Common myeloid progenitor, CD34-positive (primary cell): ENCODE measurements at regions not wholly inside any gene's neighbourhood (a gene's known extent, or its start where the extent isn't known, plus 50 kb on each side); places are given as distances from the start of the nearest gene placed in this dataset.
"Not testable (repeated sequence)": the region's sequence is repeated elsewhere in the genome, so short reads cannot be mapped to it uniquely, and the experiment has no call there.

Experiments used
- CTCF ChIA-PET: fragments of 350-600 bp; sonication (Branson Sonifier 250); formaldehyde crosslinking; loops from one replicate; lab custom pipeline; 2021; ENCODE audit warnings: antibody characterized with exemption; lab: Charles Lee
- POLR2A ChIA-PET: fragments of 350-600 bp; sonication (Branson Sonifier 250); formaldehyde crosslinking; loops from one replicate; lab custom pipeline; 2021; ENCODE audit warnings: antibody characterized with exemption; lab: Charles Lee
- DNase-seq, 3 donors: peaks; one replicate each; pipeline versions ENCODE4 v3.0.0 to v3.0.0-alpha.2; 2013
- H3K27ac ChIP-seq, 2 experiments: 1 replicate in 1 of 2; 2 replicates in 1 of 2; pipeline ENCODE4 v1.7.0; 2013; ENCODE audit warnings: inconsistent platforms in 2 of 2, low read length in 2 of 2, mild to moderate bottlenecking in 2 of 2, low read depth in 1 of 2, moderate library complexity in 1 of 2; ENCODE audit not compliant: severe bottlenecking in 2 of 2, insufficient read depth in 1 of 2, poor library complexity in 1 of 2
- H3K27me3 ChIP-seq, 5 experiments: replicated peaks in 2 of 5; 1 replicate in 3 of 5; 2 replicates in 2 of 5; pipeline versions ENCODE4 v1.6.1 to v1.7.0; 2013; ENCODE audit warnings: low read length in 4 of 5, mild to moderate bottlenecking in 2 of 5, moderate library complexity in 2 of 5, inconsistent platforms in 1 of 5; ENCODE audit not compliant: insufficient read depth in 5 of 5, control insufficient read depth in 4 of 5
- H3K36me3 ChIP-seq, 4 experiments: 1 replicate in 2 of 4; 2 replicates in 2 of 4; pipeline versions ENCODE4 v1.6.1 to v1.7.0; 2013; ENCODE audit warnings: low read length in 3 of 4, control low read depth in 1 of 4, mild to moderate bottlenecking in 1 of 4; ENCODE audit not compliant: control insufficient read depth in 4 of 4, insufficient read depth in 4 of 4
- H3K4me1 ChIP-seq, 4 experiments: 1 replicate in 3 of 4; 2 replicates in 1 of 4; pipeline versions ENCODE4 v1.6.1 to v1.7.1; 2013; ENCODE audit warnings: low read length in 3 of 4, mild to moderate bottlenecking in 3 of 4, control low read depth in 1 of 4, inconsistent platforms in 1 of 4, moderate library complexity in 1 of 4; ENCODE audit not compliant: control insufficient read depth in 4 of 4, insufficient read depth in 4 of 4; ENCODE audit errors: control extremely low read depth in 1 of 4
- H3K4me3 ChIP-seq, 7 experiments: 1 replicate in 4 of 7; 2 replicates in 3 of 7; pipeline versions ENCODE4 v1.5.1 to v1.7.0; 2013; ENCODE audit warnings: mild to moderate bottlenecking in 7 of 7, low read length in 6 of 7, moderate library complexity in 6 of 7, inconsistent platforms in 2 of 7, low read depth in 2 of 7, control low read depth in 1 of 7; ENCODE audit not compliant: insufficient read depth in 4 of 7, control insufficient read depth in 1 of 7; ENCODE audit errors: extremely low read depth in 1 of 7
- H3K9me3 ChIP-seq, 5 experiments: 1 replicate in 4 of 5; 2 replicates in 1 of 5; pipeline versions ENCODE4 v1.6.1 to v1.7.1; 2013; ENCODE audit warnings: low read length in 4 of 5, mild to moderate bottlenecking in 2 of 5, inconsistent platforms in 1 of 5, low read depth in 1 of 5, moderate library complexity in 1 of 5; ENCODE audit not compliant: control insufficient read depth in 4 of 5, insufficient read depth in 2 of 5; ENCODE audit errors: control extremely low read depth in 1 of 5
- WGBS: methylation state at CpG from one replicate; pipeline ENCODE4 v1.1.5; 2013; ENCODE audit not compliant: insufficient coverage; 5-methylcytosine and 5-hydroxymethylcytosine counted together

DNA sequence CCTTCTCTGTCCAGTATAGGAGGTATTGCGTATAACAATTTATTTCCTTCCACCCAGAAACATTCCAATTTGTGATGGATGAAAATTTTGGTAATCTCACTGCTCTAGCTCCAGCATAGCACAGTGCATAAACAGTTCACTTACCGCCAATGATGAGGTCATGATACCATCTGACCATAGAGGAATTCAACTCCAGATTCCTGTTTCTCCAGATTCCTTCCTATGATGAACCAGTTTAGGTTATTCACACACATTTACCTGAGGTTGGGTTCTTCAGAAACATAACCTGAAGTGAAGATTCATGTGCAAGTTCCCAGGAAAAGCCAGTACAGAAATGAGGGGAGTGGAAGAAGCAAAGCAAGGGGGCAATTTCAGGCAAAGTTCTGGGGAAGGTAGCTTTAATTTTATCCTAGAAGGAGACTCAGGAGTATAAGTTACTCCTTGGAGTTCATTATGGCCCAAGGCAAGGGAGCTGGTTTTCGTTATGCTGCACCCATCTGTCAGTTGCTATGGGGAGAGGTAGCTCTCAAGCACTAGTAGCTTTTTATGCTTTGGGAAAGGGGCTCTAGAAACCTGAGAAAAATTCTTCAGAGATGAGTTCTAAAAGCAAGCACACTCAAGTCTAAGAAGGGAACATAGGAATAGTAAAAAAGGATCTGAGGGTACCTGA, 121.6 kb downstream of the CASP12 start:
- Histone ChIP-seq H3K27me3 (no peaks in the 10 kb centered on the region), H3K36me3 (no peaks in the 10 kb centered on the region), H3K27ac (no peak overlapping the region), H3K9me3 (no peaks in the 10 kb centered on the region), H3K4me1 (no peaks in the 10 kb centered on the region), H3K4me3 (no peak overlapping the region)
- 100% methylated on average over 1 of the region's 3 CpGs for WGBS
- POLR2A ChIA-PET, result interaction anchor here (0.6 kb wide), 1 partner anchor 22 kb away, joined by 3 read pairs; no protein-coding TSS in a partner anchor
- DNase-seq, result no peak
- CTCF ChIA-PET, result no interaction called here

DNA sequence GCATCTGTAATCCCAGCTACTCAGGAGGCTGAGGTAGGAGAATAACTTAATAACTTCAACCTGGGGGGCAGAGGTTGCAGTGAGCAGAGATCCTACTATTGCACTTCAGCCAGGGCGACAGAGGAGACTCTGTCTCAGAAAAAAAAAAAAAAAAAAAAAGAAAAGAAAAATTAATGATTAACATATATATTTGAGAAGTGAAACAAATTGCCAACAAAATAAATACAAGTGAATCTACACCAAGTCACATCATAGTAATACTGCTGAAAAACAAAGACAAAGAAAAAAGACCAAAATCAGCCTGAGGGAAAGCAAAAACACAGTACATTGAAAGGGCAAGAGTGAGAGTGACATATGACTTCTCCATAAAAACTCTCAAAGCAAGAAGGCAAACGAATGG, 123.7 kb downstream of the CASP12 start:
- ChIA-PET POLR2A (no interaction called here), CTCF (no interaction called here)
- H3K27me3 ChIP-seq, result no peaks in the 10 kb centered on the region
- no peak overlapping the region for H3K4me3 ChIP-seq
- DNase-seq, result no peak
- H3K36me3 ChIP-seq, result no peaks in the 10 kb centered on the region
- no peaks in the 10 kb centered on the region for H3K4me1 ChIP-seq
- no peak overlapping the region for H3K27ac ChIP-seq
- no peaks in the 10 kb centered on the region for H3K9me3 ChIP-seq
- WGBS, result no CpG with 5 or more reads among the region's 2 CpGs

DNA sequence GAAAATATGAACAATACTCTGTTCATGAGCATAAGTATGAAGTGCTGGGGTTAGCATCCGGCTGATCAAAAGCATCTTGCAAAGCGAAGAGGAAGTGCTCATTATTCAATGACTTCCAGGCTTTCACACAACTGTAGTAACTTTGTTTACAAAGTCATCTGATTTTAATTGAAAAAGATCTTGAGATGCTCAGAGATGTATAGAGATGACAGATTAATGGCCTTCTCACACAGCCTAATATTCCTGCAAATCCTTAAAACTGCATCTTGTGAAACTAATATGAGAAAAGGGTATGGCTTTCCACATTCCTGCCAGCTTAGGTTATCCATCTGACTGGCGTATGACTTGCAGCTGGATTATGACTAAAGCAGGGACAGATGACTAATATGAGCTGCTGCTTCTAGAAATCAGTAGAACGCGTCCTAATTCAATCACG, 125.4 kb downstream of the CASP12 start:
- Histone ChIP-seq H3K36me3 (no peaks in the 10 kb centered on the region), H3K27ac (no peak overlapping the region), H3K9me3 (no peaks in the 10 kb centered on the region), H3K4me1 (no peaks in the 10 kb centered on the region), H3K27me3 (no peaks in the 10 kb centered on the region), H3K4me3 (no peak overlapping the region)
- DNase-seq, result peak in 2 of 3 donors; percentile 27 to 37
- ChIA-PET CTCF (no interaction called here), POLR2A (no interaction called here)
- WGBS, result no CpG with 5 or more reads among the region's 6 CpGs

DNA sequence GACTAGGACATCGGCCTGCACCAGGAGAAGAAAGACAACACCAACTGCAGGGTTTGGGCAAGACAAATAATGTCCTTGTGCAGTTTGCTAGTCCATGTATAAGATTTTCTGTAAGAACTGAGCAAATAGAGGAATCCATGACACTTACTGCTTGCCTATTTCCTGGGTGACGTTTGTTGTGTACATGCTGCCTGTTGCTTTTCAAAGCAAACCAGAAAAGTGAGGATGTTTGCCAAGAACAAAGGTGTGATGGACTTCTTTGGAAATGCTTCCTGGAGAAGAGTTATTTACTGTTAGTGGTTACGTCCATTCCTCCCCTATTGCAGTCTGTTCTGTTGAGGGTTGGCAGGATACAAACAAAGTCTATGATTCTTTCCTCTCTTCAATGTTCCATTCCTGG, 126.5 kb downstream of the CASP12 start:
- H3K27ac ChIP-seq, result no peak overlapping the region
- ChIA-PET POLR2A (no interaction called here), CTCF (no interaction called here)
- H3K9me3 ChIP-seq, result no peaks in the 10 kb centered on the region
- no peaks in the 10 kb centered on the region for H3K4me1 ChIP-seq
- no peaks in the 10 kb centered on the region for H3K36me3 ChIP-seq
- no peak for DNase-seq
- H3K27me3 ChIP-seq, result no peaks in the 10 kb centered on the region
- 95% methylated on average over 2 of the region's 3 CpGs for WGBS
- H3K4me3 ChIP-seq, result no peak overlapping the region

DNA sequence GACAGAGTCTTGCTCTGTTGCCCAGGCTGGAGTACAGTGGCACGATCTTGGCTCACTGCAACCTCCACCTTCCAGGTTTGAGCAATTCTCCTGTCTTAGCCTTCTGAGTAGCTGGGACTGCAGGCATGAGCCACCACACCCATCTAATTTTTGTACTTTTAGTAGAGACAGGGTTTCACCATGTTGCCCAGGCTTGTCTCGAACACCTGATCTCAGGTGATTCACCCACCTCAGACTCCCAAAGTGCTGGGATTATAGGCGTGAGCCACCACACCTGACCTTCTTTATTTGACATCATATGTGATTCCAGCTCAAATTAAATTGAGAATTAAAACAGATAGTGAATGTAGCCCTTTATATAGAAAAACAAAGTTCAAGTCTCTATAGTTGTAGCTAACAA, 127.2 kb downstream of the CASP12 start:
- H3K27me3 ChIP-seq, H3K4me1 ChIP-seq, DNase-seq, H3K9me3 ChIP-seq, H3K4me3 ChIP-seq, POLR2A ChIA-PET, H3K36me3 ChIP-seq, CTCF ChIA-PET, H3K27ac ChIP-seq: not testable (repeated sequence)
- 83% methylated on average over 1 of the region's 3 CpGs for WGBS

DNA sequence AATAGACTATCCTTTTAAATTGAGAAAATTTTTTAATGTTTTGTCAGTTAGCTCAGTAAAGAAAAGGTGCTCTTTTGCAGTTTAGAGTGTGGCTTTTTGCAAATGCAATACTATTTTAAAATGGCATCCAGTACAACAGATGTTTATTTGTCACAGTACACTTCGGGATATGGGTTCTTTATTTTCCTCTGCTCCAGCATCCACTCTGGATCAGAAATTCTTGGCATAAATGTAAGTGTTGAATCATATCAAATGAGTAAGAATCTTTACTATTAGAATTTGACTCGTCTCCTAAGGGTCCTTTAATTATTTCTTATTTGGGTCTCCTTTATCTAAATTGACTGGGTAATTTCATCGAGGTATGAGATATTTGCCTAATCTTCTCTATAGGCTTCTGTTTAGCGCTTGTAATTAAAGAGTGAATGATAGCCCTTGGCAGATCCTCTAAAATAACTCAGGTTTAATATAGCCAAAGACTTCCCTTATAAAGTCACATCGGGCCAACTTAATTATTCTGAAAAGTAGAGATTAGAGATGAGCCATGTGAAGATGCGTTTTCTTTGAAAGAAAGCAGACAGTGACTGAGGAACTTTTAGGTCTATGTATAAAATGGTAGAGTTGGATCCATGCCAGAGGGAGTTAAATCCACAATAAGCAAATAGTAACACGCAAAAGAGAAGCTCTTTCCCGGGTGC, 132.7 kb downstream of the CASP12 start:
- H3K27ac ChIP-seq, result no peak overlapping the region
- no peak for DNase-seq
- H3K4me1 ChIP-seq, result peaks cover 0 to 13% (median 3%) of the 10 kb centered on the region in 4 experiments
- H3K27me3 ChIP-seq, result no peaks in the 10 kb centered on the region
- ChIA-PET CTCF (no interaction called here), POLR2A (no interaction called here)
- no peak overlapping the region for H3K4me3 ChIP-seq
- 100% methylated on average over 4 of the region's 8 CpGs for WGBS
- H3K36me3 ChIP-seq, result no peaks in the 10 kb centered on the region
- peaks cover 0 to 2% (median 0%) of the 10 kb centered on the region in 5 experiments for H3K9me3 ChIP-seq

DNA sequence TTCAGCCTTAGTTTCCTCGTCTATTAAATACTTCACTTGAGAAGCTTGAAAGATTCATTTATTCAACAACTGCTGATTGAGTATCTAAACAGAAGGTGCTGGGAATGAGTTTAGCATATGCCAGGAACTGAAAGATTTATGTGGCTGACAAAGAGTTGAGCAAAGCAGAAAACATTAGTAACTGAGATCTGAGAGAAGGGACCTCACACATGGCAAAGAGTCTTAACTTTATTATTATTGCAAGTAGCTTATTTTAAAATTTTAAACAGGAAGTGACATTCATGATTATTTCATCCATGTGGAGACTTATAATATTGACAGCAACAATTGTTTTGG, 133.6 kb downstream of the CASP12 start:
- WGBS, result 60% methylated on average over 1 of the region's 1 CpG
- Histone ChIP-seq H3K4me1 (peaks cover 0 to 13% (median 3%) of the 10 kb centered on the region in 4 experiments), H3K4me3 (no peak overlapping the region), H3K9me3 (peaks cover 0 to 5% (median 0%) of the 10 kb centered on the region in 5 experiments), H3K27me3 (no peaks in the 10 kb centered on the region), H3K36me3 (no peaks in the 10 kb centered on the region), H3K27ac (no peak overlapping the region)
- POLR2A ChIA-PET, result interaction anchor here (0.6 kb wide), 1 partner anchor 35 kb away, joined by 4 read pairs; no protein-coding TSS in a partner anchor
- CTCF ChIA-PET, result no interaction called here
- DNase-seq, result peak in 1 of 3 donors; percentile 2
